Thyroid gland (tissue), 4 donors: ENCODE measurements at regions not wholly inside any gene's neighbourhood (a gene's known extent, or its start where the extent isn't known, plus 50 kb on each side); places are given as distances from the start of the nearest gene placed in this dataset.

Experiments used
- POLR2A ChIP-seq, 2 donors: fragments of 450-650 bp; IDR thresholded peaks; one replicate each; pipeline ENCODE4 v1.6.1; 2017; ENCODE audit warnings: antibody characterized with exemption in 2 of 2, mild to moderate bottlenecking in 2 of 2, moderate library complexity in 1 of 2
- TF ChIP-seq, protein P1 (sequence below), 6 experiments: fragments of 200-600 bp in 3 of 6; fragments of 450-650 bp in 3 of 6; sonication (generic) in 3 of 6; IDR thresholded peaks; one replicate each; pipeline ENCODE4 v1.5.1; 2016 to 2019; ENCODE audit warnings: antibody characterized with exemption in 6 of 6, mild to moderate bottlenecking in 2 of 6, inconsistent platforms in 1 of 6, moderate library complexity in 1 of 6

DNA sequence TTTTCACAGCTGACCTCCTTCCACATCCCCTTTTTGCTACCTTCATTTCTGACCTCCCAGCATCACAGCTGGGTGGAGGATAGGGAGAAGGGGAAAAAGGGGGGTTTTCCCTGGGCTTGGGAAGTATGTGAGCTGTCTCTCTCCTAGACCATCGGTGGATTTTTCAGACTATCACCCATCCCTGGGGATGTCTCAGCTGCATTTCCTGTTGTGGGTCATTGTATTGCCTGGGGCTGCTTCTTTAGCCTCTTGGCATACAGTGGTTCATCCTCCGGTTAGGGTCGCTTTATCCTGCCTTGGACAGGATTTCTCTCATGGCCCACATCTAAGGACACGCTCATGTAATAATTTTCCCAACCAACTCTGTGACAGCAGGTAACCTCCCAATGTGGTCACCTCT, 142.5 kb upstream of the ARG1 start:
- TF ChIP-seq, protein P1, sequence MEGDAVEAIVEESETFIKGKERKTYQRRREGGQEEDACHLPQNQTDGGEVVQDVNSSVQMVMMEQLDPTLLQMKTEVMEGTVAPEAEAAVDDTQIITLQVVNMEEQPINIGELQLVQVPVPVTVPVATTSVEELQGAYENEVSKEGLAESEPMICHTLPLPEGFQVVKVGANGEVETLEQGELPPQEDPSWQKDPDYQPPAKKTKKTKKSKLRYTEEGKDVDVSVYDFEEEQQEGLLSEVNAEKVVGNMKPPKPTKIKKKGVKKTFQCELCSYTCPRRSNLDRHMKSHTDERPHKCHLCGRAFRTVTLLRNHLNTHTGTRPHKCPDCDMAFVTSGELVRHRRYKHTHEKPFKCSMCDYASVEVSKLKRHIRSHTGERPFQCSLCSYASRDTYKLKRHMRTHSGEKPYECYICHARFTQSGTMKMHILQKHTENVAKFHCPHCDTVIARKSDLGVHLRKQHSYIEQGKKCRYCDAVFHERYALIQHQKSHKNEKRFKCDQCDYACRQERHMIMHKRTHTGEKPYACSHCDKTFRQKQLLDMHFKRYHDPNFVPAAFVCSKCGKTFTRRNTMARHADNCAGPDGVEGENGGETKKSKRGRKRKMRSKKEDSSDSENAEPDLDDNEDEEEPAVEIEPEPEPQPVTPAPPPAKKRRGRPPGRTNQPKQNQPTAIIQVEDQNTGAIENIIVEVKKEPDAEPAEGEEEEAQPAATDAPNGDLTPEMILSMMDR (IDR thresholded peaks at IDR 0.05): no peak
- no peak for TF ChIP-seq POLR2A (IDR thresholded peaks at IDR 0.05)
